RWPE2 (cell line): ENCODE measurements at regions not wholly inside any gene's neighbourhood (a gene's known extent, or its start where the extent isn't known, plus 50 kb on each side); places are given as distances from the start of the nearest gene placed in this dataset.

ENCODE experiments used
- ATAC-seq: fragments of 200-7000 bp; cut with Tn5 transposase; 3 replicates; pipeline ENCODE4 v1.9.1; 2021; ENCODE audit warnings: low read depth
- DNase-seq: peaks from one replicate; pipeline ENCODE4 v3.0.0-alpha.2; 2020; ENCODE audit warnings: low spot score
- H3K27ac ChIP-seq: fragments of 450-650 bp; 2 replicates; pipeline ENCODE4 v1.5.1; 2017; ENCODE audit warnings: mild to moderate bottlenecking; ENCODE audit not compliant: poor library complexity, severe bottlenecking
- H3K27me3 ChIP-seq: fragments of 250-450 bp; sonication (Bioruptor Pico); 2 replicates; pipeline ENCODE4 v1.5.1; 2021; ENCODE audit warnings: mild to moderate bottlenecking, moderate library complexity; ENCODE audit not compliant: insufficient read depth, poor library complexity, severe bottlenecking
- H3K36me3 ChIP-seq: fragments of 250-450 bp; sonication (Bioruptor Pico); 2 replicates; pipeline ENCODE4 v1.5.1; 2020; ENCODE audit warnings: low read depth, mild to moderate bottlenecking, moderate library complexity
- H3K4me1 ChIP-seq: fragments of 250-450 bp; sonication (Bioruptor Pico); 2 replicates; pipeline ENCODE4 v1.5.1; 2021; ENCODE audit warnings: mild to moderate bottlenecking, moderate library complexity; ENCODE audit not compliant: insufficient read depth, poor library complexity, severe bottlenecking
- H3K4me3 ChIP-seq: fragments of 250-450 bp; sonication (Bioruptor Pico); 2 replicates; pipeline ENCODE4 v1.5.1; 2021; ENCODE audit warnings: mild to moderate bottlenecking, moderate library complexity; ENCODE audit not compliant: severe bottlenecking
- H3K9me3 ChIP-seq: fragments of 250-450 bp; sonication (Bioruptor Pico); 2 replicates; pipeline ENCODE4 v1.5.1; 2021; ENCODE audit warnings: mild to moderate bottlenecking, moderate library complexity; ENCODE audit not compliant: severe bottlenecking
- CTCF ChIP-seq: fragments of 450-650 bp; IDR thresholded peaks from one replicate; pipeline ENCODE4 v1.5.1; 2017; ENCODE audit warnings: mild to moderate bottlenecking, moderate library complexity; ENCODE audit not compliant: poor library complexity, severe bottlenecking

GRCh38 chr4:154132406-154132805 is 343.5 kb upstream of the SFRP2 start:
- Histone ChIP-seq H3K9me3 (no peaks in the 10 kb centered on the region), H3K36me3 (no peaks in the 10 kb centered on the region), H3K27me3 (no peaks in the 10 kb centered on the region), H3K27ac (peak overlapping the region; percentile 45), H3K4me1 (peaks cover 18% of the 10 kb centered on the region), H3K4me3 (no peak overlapping the region)
- TF ChIP-seq CTCF, result no peak
- DNase-seq (no peak), ATAC-seq (peak; percentile 50; the same call in 1 of the 3 replicates)

GRCh38 chr4:154126276-154126675 is 337.4 kb upstream of the SFRP2 start:
- Histone ChIP-seq H3K27me3 (no peaks in the 10 kb centered on the region), H3K4me3 (no peak overlapping the region), H3K9me3 (no peaks in the 10 kb centered on the region), H3K4me1 (peaks cover 13% of the 10 kb centered on the region), H3K36me3 (no peaks in the 10 kb centered on the region), H3K27ac (no peak overlapping the region)
- no peak for DNase-seq
- ATAC-seq, result no peak; the same call in 2 of the 3 replicates
- no peak for TF ChIP-seq CTCF

DNA sequence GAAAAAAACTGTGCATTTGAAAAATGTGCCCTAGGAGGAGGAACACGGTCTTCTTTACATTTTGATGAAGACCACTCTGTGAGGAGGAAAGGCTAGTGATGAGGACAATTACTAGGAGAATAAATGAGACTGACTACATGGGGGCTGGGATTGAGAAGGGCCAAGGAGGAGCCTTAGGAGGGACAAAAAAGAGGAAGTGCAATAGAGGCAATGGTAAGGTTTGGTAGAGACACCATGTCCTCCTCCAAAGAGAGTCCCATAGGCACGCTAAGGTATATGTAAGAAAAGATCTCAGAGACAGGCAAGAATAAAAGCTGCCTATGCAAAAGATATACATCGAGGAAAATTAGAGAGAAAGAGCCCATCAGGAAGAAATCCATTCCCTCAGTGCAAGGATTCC is 336.5 kb upstream of the SFRP2 start:
- no peak overlapping the region for H3K27ac ChIP-seq
- no peaks in the 10 kb centered on the region for H3K9me3 ChIP-seq
- no peaks in the 10 kb centered on the region for H3K36me3 ChIP-seq
- H3K4me1 ChIP-seq, result peaks cover 13% of the 10 kb centered on the region
- ATAC-seq, result no peak
- H3K27me3 ChIP-seq, result no peaks in the 10 kb centered on the region
- DNase-seq, result no peak
- no peak for TF ChIP-seq CTCF
- no peak overlapping the region for H3K4me3 ChIP-seq

DNA sequence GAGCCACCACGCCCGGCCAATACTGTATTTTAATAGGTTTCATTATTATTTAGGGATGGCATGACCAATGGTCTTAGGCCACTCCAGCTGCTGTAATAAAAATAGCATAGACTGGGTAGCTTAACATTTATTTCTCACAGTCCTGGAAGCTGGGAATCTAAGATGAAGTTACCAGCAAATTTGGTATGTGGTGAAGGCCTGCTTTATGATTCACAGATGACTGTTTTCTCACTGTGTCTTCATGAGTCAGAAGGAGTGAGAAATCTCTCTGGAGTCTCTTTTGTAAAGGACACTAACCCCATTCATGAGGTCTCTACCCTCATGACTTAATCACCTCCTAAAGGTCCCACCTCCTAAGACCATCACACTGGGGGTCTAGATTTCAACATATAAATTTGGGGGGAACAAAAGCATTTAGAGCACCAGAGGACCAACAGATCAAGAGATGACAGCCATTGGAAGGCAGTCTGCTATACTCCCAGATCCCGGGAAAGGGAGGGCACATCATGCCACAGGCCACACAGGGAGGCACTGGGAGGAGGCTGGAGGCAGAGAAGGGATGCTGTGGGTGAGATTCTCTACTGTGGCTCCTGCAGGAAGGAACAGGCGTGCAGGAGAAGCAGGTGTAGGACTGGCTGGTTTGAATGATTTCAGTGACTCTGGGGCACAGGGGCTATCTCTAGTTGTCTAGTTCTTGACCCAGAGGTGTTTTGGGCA is 335.8 kb upstream of the SFRP2 start:
- DNase-seq (no peak), ATAC-seq (peak; percentile 93)
- H3K9me3 ChIP-seq, result no peaks in the 10 kb centered on the region
- peak overlapping the region; percentile 45 for H3K27ac ChIP-seq
- H3K4me3 ChIP-seq, result no peak overlapping the region
- peaks cover 13% of the 10 kb centered on the region for H3K4me1 ChIP-seq
- no peaks in the 10 kb centered on the region for H3K36me3 ChIP-seq
- no peaks in the 10 kb centered on the region for H3K27me3 ChIP-seq
- TF ChIP-seq CTCF, result no peak

- H3K9me3 ChIP-seq, result no peaks in the 10 kb centered on the region
- DNase-seq, result no peak
- H3K27ac ChIP-seq, result peak overlapping the region; percentile 45
- H3K27me3 ChIP-seq, result no peaks in the 10 kb centered on the region
- peaks cover 13% of the 10 kb centered on the region for H3K4me1 ChIP-seq
- no peak for ATAC-seq
- no peak for TF ChIP-seq CTCF
- H3K36me3 ChIP-seq, result no peaks in the 10 kb centered on the region
- H3K4me3 ChIP-seq, result no peak overlapping the region
Measured at GRCh38 chr4:154123897-154124296, 335.0 kb upstream of the SFRP2 start.
